ENCODE measurements at regions not wholly inside any gene's neighbourhood (a gene's known extent, or its start where the extent isn't known, plus 50 kb on each side); places are given as distances from the start of the nearest gene placed in this dataset.

DNA sequence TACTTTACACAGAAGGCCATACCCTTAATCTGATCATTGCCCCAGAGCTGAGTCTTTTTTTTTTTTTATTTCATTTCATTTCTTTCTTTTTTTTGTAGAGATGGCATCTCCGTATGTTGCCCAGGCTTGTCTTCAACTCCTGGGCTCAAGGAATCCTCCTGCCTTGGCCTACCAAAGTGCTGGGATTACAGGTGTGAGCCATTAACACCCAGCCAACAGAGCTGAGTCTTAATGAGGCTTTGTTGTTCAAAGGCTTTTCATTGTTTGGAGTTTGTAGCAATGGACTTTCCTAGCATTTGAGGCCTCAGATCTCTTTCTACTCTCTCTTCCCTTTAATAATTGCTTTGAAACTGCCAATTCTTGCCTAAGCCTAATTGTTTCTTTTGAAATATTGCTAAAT is 176.5 kb upstream of the FBN2 start:
- no peak overlapping the region for H2BK5ac ChIP-seq (ENCODE audit: low read depth, low read length, poor library complexity, severe bottlenecking)
- H2AFZ ChIP-seq (replicated peaks; ENCODE audit: low read length, poor library complexity), result no peak overlapping the region
- no peak overlapping the region for H2BK120ac ChIP-seq (ENCODE audit: low read depth, low read length)
- H2BK20ac ChIP-seq (ENCODE audit: low read depth, low read length), result no peak overlapping the region
- no peak overlapping the region for H3K23ac ChIP-seq (ENCODE audit: low read depth, low read length)
- BruUV-seq (replicated peaks), result no TSS peak
- POLR2A ChIA-PET (ENCODE audit: unreplicated experiment), result no interaction called here
- no peak overlapping the region for H4K8ac ChIP-seq (ENCODE audit: low read depth in 2 of 2, low read length in 2 of 2)
- no peak overlapping the region for H3K14ac ChIP-seq (replicated peaks; ENCODE audit: low read depth, low read length)
- H2AK9ac ChIP-seq (replicated peaks; ENCODE audit: low read depth, low read length, poor library complexity), result no peak overlapping the region
- no peaks in the 10 kb centered on the region for H3K4me1 ChIP-seq (ENCODE audit: control insufficient read depth, insufficient read depth, low read length)
- no peak overlapping the region for H3K18ac ChIP-seq (ENCODE audit: low read depth, low read length)
- H4K20me1 ChIP-seq (ENCODE audit: insufficient read depth, low read length), result no peaks in the 10 kb centered on the region
- no peak overlapping the region for H3K27ac ChIP-seq (ENCODE audit: insufficient read depth, low read length)
- TF ChIP-seq MAFK (IDR thresholded peaks at IDR 0.05; ENCODE audit: low read depth, low read length) (no peak), RFX5 (IDR thresholded peaks at IDR 0.05; ENCODE audit: low read depth, low read length) (no peak), CEBPB (IDR thresholded peaks at IDR 0.05; ENCODE audit: low read depth, low read length) (no peak)
- TF ChIP-seq, protein P1, sequence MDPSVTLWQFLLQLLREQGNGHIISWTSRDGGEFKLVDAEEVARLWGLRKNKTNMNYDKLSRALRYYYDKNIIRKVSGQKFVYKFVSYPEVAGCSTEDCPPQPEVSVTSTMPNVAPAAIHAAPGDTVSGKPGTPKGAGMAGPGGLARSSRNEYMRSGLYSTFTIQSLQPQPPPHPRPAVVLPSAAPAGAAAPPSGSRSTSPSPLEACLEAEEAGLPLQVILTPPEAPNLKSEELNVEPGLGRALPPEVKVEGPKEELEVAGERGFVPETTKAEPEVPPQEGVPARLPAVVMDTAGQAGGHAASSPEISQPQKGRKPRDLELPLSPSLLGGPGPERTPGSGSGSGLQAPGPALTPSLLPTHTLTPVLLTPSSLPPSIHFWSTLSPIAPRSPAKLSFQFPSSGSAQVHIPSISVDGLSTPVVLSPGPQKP (IDR thresholded peaks at IDR 0.05; ENCODE audit: borderline replicate concordance, low read depth, low read length), result no peak
- TF ChIP-seq, protein P2, sequence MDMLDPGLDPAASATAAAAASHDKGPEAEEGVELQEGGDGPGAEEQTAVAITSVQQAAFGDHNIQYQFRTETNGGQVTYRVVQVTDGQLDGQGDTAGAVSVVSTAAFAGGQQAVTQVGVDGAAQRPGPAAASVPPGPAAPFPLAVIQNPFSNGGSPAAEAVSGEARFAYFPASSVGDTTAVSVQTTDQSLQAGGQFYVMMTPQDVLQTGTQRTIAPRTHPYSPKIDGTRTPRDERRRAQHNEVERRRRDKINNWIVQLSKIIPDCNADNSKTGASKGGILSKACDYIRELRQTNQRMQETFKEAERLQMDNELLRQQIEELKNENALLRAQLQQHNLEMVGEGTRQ (IDR thresholded peaks at IDR 0.05; ENCODE audit: low read depth, low read length), result no peak
- no peak overlapping the region for H2BK15ac ChIP-seq (ENCODE audit: low read depth, low read length)
- ATAC-seq (ENCODE audit: low read depth), result no peak
- H3K4me2 ChIP-seq (ENCODE audit: low read depth, low read length), result no peak overlapping the region
- no peaks in the 10 kb centered on the region for H3K9me1 ChIP-seq (ENCODE audit: insufficient read depth, low read length)
- dilution Hi-C loops (cut with HindIII; ENCODE audit: low sequenced_read_pairs, unreplicated experiment), result no loop called here
- no peak overlapping the region for H3K4me3 ChIP-seq (ENCODE audit: insufficient read depth, low read depth, low read length)
- no peak overlapping the region for H4K5ac ChIP-seq (ENCODE audit: low read depth, low read length)
- H3K79me1 ChIP-seq (ENCODE audit: low read depth in 1 of 2, low read length in 2 of 2), result no peaks in the 10 kb centered on the region
- no peak overlapping the region for H3K9ac ChIP-seq (ENCODE audit: low read depth, low read length)
- H3K36me3 ChIP-seq (ENCODE audit: control insufficient read depth, insufficient read depth, low read length), result no peaks in the 10 kb centered on the region
- H3K56ac ChIP-seq (ENCODE audit: extremely low read depth, insufficient read depth, low read length), result no peak overlapping the region
- CTCF ChIA-PET, result interaction anchor here (0.6 kb wide), 1 partner anchor 39 kb away, joined by 3 read pairs; no protein-coding TSS in a partner anchor
- H3K9me3 ChIP-seq (ENCODE audit: control insufficient read depth, insufficient read depth, low read length), result no peaks in the 10 kb centered on the region
- no peak overlapping the region for H3K4ac ChIP-seq (ENCODE audit: low read depth, low read length)
- DNase-seq, result no peak
- H4K91ac ChIP-seq (ENCODE audit: insufficient read depth, low read depth, low read length), result no peak overlapping the region
- in situ Hi-C loops (cut with MboI; ENCODE audit: low sequenced_read_pairs), result no loop called here
- WGBS, 2 experiments (ENCODE audit: extremely low coverage in 2 of 2, insufficient read length in 1 of 2), result no CpG with 5 or more reads among the region's 1 CpG
- no peaks in the 10 kb centered on the region for H3K27me3 ChIP-seq (ENCODE audit: control insufficient read depth, insufficient read depth, low read length)
- H2AK5ac ChIP-seq (ENCODE audit: low read depth, low read length), result no peak overlapping the region
- intact Hi-C loops (cut with micrococcal nuclease), result no loop called here
